Neural cell (in vitro differentiated cells): ENCODE measurements at regions not wholly inside any gene's neighbourhood (a gene's known extent, or its start where the extent isn't known, plus 50 kb on each side); places are given as distances from the start of the nearest gene placed in this dataset.
"Not testable (repeated sequence)": the region's sequence is repeated elsewhere in the genome, so short reads cannot be mapped to it uniquely, and the experiment has no call there.

Experiments
- EZH2 ChIP-seq: fragments of 200-600, 300-800 bp; shearing (Covaris generic), sonication (generic); IDR thresholded peaks from 2 replicates; pipeline ENCODE4 v1.6.1; 2014; ENCODE audit warnings: antibody characterized with exemption, low read length, borderline replicate concordance, mild to moderate bottlenecking; ENCODE audit not compliant: insufficient read depth, poor library complexity, severe bottlenecking
- REST ChIP-seq: IDR thresholded peaks from 2 replicates; pipeline ENCODE4 v1.6.1; 2012; ENCODE audit warnings: borderline replicate concordance

GRCh38 chr2:111425789-111426201 is 305.1 kb downstream of the BCL2L11 start:
- not testable (repeated sequence) for TF ChIP-seq EZH2, REST
